Activated CD8-positive, alpha-beta memory T cell treated with anti-CD3 and anti-CD28 coated beads for 36 hours (primary cell): ENCODE measurements at regions not wholly inside any gene's neighbourhood (a gene's known extent, or its start where the extent isn't known, plus 50 kb on each side); places are given as distances from the start of the nearest gene placed in this dataset.

Experiments
- CTCF ChIA-PET: fragments of 350-600 bp; sonication (Branson Sonifier 250); formaldehyde crosslinking; loops from one replicate; lab custom pipeline; 2021; ENCODE audit warnings: antibody characterized with exemption; lab: Charles Lee
- POLR2A ChIA-PET: fragments of 350-600 bp; sonication (Branson Sonifier 250); formaldehyde crosslinking; loops from one replicate; lab custom pipeline; 2021; ENCODE audit warnings: antibody characterized with exemption; lab: Charles Lee

DNA sequence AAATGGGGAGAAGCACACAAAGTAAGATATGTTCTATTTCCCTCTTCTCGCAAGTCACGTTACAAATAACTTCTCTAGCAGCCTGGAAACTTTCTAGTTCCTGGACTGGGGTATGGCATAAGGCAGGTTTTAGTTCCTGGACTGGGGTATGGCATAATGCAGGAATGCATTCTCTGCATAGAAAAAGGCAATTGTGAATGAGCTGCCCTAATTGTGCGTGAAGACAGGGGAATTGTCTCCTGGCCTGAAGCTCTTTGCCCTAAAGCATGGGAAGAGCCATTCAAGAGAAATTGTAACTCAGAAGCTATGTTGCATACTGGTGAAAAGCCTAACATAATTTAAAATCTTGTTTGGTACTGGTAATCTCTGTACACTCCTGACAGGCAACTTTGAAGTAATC is 54.3 kb upstream of the CBLB start:
- POLR2A ChIA-PET = no interaction called here
- CTCF ChIA-PET = no interaction called here

DNA sequence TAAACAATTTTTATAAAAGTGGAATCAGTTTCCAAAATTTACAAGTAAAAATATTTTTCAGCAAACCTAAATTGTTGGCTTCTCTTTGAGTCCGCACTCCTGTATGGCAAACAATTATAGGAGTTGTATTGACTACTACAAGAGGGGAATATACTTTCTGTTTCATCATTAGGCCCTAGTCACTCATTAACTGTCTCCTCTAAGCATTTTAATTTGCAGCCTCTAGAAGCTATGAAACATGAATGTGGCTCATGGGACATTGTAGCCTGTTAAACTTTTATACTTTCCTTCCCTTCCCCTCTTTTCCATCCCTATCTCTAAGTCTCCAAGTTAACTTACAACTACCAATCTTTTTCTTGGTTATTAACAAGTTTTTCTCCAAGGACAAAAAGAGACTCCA is 58.9 kb upstream of the CBLB start:
- ChIA-PET POLR2A (no interaction called here), CTCF (no interaction called here)

DNA sequence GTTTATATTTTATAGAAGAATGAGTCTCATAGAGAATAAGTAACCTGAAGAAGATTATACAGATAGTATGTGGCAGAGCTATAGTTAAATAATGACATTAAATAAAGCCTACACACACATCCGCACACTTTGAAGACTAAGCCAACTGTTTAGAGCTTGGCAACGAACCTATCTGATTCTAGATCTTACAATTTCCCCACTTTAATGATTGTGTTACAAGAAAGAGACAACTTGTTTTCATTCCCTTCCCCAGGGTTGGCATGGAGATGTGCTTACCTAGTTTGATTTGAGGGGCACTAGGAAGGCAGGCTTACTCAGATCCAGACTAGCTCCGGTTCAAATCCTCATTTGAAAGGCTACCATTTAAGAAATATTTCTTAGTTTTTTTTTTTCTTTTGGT is 61.9 kb upstream of the CBLB start:
- CTCF ChIA-PET = no interaction called here
- POLR2A ChIA-PET = no interaction called here

DNA sequence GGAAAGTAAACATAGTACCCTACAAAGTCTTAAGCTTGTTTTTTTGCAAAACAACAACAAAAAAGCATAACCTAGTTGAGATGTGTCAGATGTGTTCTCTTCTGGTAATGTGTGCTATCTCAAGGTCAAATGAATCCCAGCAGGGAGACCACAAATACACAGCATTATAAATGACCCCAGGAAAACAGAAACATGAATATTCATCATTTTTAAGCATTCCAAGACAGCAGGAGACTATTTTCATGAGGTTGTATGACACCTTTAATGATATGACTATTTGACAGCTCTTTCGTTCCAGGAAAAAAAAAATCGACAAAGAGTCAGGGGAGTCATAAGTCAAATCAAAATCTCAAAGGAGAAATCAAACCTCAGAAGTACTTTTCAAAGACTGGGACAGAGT is 62.7 kb upstream of the CBLB start:
- POLR2A ChIA-PET = no interaction called here
- CTCF ChIA-PET = no interaction called here

DNA sequence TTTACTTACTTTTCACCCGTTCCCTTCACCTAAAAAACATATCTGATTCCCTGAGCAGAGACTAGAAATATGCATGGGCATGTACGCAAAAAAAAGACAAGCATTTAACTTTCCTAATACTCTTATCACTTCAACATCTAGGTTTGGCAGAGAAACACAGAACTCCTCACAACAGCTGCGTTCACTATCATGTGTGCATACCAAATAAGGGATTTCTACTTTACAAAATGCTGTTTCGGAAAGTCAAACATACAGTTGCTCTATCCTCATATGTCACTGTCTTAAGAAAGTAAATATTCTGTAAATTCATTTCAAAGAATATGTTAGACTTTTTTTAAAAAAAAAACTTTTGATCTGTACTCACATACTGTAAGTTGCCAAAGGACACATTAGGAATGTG is 65.1 kb upstream of the CBLB start:
- POLR2A ChIA-PET = no interaction called here
- CTCF ChIA-PET = no interaction called here

DNA sequence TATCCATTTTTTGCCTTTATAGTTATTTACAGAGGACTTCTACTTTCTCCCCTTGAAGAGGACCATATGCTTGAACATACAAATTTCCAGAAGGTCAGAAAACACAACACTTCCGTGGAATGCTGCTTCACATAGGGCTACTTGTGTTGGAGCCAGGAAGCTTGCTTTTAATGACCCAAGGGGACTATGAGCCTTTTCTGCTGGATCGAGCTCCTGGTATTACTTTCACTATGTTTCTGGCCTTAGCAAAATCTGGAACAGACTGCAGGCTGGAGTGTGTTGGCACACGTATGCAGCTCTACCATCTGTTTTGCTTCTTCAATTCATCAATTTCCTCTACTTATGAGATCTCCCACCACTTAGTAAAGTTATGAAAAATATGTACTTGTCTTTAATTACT is 69.3 kb upstream of the CBLB start:
- POLR2A ChIA-PET = no interaction called here
- CTCF ChIA-PET = no interaction called here

DNA sequence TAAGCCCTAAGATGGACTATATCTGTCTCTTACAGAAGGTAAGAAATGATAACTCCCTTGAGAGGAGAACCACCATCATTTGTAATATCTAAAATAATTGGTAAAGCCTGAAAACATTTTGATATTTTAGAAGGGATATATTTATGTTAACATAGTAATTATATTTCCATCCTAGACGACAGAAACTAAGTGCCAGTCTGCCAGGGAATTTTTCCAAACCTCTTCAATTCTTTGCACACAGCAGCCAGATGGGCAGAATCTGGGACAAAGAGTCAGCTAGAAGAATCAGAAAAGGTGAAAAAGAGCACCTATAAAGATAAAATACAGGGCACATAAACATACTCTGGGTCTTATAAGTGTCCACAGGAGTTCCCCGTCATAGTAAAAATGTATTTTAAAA is 70.0 kb upstream of the CBLB start:
- ChIA-PET CTCF (no interaction called here), POLR2A (no interaction called here)

DNA sequence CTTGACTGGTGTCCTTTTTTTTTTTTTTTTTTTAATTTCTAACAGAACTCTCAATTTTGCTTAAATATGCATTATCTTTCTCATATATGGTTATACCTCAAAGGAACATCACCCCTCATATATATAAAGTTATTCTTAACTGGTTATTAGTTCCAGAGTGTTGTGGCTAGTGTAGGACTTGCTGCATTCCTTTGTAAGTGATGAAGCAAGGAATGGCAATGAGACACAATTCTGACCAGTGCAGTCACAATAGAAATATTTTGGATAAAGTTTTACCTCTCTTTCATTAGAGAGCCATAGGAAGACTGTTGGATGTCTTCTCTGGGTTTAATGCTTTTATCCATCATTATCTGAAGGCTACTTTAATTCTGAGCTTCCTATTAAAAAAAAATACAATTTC is 75.5 kb upstream of the CBLB start:
- ChIA-PET POLR2A (no interaction called here), CTCF (no interaction called here)

DNA sequence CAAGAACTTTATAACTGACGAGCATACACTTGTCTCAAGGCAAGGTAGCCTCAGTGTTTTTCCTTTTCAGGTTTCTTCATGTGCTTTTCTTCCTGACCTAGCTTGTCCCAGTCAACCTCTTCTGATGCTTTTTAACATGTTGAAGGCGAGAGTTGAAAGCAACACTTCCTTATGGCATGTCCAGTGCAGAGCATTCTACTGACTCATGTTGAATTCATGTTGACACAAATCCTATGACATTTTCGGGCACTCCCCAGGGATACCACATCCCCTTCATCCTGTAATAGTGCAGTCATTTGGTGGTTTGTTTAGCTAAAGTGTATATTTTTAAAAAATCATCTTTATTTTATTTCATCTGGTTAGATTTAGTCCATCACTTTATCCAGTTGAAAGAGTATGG is 75.9 kb upstream of the CBLB start:
- ChIA-PET CTCF (no interaction called here), POLR2A (no interaction called here)

DNA sequence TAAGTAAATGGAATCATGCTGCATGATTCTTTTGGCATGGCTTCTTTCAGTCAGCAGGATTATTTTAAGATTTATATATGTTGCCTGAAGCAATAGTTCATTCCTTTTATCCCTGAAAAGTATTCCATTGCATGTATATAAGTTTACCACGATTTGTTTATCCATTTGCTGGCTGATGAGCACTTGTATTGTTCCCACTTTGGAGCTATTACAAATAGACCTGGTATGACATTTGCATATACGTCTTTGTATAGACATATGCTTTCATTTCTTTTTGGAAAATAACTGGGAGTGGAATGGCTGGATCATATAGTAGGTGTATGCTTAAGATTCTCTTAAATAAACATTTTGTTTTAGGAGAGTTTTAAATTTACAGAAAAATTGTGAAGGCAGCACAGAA is 79.3 kb upstream of the CBLB start:
- ChIA-PET POLR2A (no interaction called here), CTCF (no interaction called here)

DNA sequence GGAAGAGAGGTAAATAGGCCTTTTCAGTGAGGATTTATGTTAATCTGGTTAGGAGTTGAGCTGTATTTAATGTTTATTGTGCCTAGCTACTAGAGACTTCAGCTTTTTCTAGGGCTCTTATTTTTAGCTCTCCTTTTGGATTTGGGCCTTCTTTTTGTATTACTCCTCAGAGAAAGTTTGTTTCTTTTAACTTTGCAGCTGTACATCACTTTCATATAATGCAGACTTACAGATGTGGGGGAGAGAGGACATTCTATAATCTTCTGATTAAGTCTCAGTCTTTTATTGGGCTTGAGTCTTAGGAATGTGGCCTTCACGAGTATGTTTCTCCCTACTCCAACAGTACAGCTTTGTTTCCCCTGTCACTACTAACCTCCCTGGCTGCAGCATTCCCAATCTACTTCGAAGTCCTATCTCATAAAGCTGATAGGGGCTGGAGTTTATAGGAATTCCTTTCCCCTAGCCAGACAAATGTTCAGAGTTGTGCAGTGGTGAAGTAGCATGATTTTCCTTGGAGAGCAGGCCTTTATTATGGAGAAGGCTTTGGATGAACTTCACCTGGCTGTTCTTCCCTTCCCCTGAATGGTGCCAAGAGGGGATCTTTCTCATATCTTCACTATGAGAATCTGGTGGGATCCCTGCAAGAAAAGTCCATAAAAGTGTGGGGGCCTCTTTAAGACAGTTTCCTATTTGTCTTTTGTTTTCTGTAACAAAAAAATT is 82.2 kb upstream of the CBLB start:
- ChIA-PET CTCF (interaction anchor here (1.2 kb wide), 1 partner anchor 14 kb away, joined by 3 read pairs; no protein-coding TSS in a partner anchor), POLR2A (no interaction called here)

DNA sequence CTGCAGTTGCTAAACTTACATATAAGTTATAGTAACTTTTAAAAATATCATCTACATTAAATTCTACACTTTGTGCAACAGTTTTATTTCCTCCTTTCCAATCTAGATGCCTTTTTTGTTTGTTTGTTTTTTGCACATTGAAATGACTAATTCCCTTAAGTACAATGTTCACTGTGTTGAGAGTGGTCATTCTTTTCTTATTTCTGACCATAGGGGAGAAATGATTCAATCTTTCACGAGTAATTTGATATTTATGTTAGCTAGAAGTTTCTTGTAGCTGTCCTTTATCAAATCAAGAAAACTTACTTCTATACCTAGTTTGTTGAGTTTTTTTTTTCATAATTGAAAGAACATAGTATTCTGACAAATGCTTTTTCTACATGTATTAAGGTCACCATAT is 85.0 kb upstream of the CBLB start:
- CTCF ChIA-PET = no interaction called here

DNA sequence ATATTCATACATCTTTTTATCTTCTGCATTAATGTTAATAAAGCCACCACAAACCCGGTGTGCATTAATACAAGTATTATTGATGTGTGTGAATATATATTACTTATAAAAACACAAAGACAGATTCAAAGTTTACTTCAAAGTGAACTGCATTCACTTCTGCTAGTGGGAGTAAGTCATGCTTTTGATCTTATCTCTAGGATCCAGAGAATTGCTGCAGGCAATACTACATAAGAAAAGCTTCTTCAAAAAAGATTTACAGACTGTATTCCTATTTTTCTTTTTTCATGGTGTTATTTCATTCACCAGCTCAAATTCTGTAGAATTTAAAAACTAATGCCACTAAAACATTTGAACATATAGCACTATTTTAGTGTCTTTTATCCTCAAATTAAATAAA is 87.5 kb upstream of the CBLB start:
- ChIA-PET CTCF (no interaction called here), POLR2A (no interaction called here)

More for the DNA sequence above, 85.0 kb upstream of the CBLB start:
- POLR2A ChIA-PET = no interaction called here

DNA sequence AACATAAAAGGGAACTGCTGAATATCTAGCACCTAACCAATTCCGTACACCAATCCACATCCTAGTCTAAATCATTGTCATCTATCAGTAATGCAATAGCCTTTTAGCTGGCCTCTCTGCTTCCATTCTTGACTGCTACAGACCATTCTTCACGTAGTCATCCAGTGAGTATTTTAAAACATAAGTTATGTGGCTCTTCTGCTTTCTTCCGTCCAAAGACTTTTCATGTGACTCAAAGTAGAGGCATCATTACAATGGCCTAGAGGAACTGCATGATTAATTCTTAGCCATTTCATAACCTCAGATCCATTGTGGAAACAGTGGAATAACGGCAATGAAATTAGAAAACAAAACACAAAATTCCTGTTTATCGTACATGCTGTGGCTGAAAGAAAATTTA is 88.9 kb upstream of the CBLB start:
- POLR2A ChIA-PET = no interaction called here

DNA sequence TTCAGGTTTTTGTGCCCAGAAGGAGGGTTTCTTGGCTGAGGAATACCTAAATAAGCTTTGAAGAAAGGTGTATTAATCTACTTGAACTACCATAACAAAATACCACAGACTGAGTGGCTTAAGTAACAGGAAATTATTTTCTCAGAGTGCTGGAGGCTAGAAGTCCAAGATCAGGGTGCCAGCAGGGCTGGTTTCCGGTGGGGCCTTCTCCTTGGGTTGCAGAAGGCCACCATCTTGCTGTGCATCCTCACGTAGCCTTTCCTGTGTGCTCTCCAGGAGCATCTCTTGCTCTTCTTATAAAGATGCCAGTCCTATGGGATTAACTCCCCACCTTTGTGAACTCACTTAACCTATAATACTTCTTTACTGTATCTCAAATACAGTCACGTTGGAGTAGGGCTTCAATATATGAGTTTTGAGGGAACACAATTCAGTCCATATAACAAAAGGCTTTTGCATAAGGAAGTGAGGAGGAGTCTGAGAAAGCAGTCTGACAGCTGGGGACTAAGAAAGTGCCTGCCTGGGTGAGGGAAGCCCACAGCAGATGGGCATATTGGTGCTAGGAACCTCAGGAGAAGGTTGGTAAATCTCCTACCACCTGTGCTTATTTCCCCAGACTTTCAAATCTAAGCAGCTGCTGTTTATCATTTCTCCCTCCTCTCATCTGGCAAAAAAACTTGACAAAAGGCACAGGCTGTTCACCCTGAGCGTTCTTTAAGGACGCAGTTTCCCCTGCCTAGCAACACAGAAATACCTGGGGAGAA is 89.6 kb upstream of the CBLB start:
- CTCF ChIA-PET = interaction anchor here (1.0 kb wide), 1 partner anchor 9 kb away, joined by 3 read pairs; no protein-coding TSS in a partner anchor
- POLR2A ChIA-PET = no interaction called here

More for the DNA sequence above, 88.9 kb upstream of the CBLB start:
- CTCF ChIA-PET = interaction anchor here (1.0 kb wide), 1 partner anchor 10 kb away, joined by 3 read pairs; no protein-coding TSS in a partner anchor

DNA sequence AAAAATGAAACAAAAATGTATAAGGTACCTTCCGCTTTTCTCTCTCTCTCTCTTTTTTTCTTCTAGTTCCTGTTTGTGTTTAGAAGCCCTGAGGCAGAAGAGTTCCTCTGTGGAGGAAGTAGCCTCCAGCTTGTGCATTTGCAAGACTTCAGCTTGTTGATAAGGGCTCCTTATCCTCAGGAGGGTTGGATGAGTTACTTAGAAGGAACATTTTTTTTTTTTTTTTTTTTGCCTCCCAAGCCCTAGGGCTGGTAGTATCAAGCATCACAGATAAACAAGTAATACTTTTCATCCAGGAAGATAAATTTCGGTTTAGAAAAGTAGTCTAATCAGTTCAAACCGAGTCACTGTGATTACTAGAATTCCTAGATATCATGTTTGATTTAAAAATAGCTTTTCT is 91.0 kb upstream of the CBLB start:
- CTCF ChIA-PET = interaction anchor here (0.6 kb wide), 1 partner anchor 493 kb away, joined by 3 read pairs; no protein-coding TSS in a partner anchor

DNA sequence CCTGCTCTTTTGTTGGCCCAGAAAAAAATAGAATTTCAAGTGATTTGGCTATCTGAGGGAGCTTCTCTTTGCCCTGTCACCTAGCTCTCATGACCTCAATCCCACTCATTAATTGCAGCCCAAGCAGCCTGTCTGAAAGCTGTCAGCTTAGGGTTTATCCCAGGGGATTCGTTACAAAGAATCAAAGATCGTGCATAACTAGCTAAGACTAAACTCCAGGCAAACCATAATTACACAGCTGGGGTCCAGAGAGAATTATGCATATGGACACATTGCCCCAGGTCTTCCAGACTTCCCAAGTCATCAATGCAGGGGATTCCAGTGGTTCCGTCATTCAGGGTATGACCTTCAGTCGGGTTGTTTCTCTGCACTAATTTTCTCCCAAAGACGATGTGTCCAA is 91.6 kb upstream of the CBLB start:
- POLR2A ChIA-PET = no interaction called here
- CTCF ChIA-PET = no interaction called here

More for the DNA sequence above, 91.0 kb upstream of the CBLB start:
- POLR2A ChIA-PET = no interaction called here

DNA sequence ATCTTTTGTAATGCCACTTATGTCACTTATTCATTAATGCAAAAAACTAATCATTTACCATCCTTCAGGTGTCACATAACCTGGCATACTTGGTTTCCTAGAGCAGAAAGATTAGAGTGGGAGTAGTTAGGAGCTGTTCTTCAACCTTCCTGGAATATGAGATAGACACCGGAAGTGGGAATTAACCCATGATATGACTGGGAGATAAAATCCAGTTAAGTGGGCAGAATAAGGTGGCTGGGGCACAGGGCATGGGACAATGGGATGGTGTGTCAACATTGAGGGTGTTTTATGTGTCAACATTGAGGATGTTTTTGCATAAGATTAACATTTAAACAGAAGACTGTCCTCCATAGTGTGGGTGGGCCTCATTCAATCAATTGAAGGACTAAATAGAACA is 94.3 kb upstream of the CBLB start:
- ChIA-PET CTCF (no interaction called here), POLR2A (no interaction called here)

DNA sequence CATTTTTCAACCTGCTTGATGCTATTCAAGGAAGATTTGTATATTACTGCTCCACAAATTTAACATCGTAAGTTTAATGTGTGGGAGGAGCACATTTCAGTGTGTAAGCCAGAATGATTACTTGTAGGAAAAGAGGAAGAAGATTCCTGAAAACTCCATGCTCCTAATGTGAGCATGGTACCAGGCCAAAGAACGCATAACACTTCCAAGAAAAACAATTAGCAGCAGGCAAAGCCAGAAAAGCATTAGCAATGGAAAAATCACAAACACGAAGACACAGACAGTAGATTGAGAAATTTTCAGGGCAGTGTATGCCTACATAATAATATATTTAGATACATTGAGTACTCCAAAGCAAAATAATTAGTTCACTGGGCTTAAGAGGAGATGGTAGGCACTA is 96.6 kb upstream of the CBLB start:
- ChIA-PET POLR2A (no interaction called here), CTCF (interaction anchor here (1.1 kb wide), 1 partner anchor 14 kb away, joined by 3 read pairs; no protein-coding TSS in a partner anchor)

DNA sequence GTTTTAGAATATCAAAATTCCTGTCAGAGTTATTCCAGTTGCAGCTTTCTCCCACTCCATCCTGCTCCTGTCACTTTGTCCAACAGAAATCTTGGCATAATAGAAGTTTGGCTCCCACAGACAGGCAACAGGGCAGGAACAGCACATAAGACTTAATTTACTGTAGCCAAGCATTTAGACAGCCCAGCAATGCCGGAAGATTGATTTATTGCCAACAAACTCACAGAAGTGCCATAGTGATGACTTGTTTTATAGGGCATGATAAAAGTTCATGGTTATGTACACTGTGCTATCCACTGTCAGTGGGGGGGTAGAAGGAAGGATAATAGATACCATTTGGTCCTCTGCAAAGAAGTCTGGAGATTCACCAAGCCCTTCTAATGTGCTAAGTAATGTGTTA is 98.3 kb upstream of the CBLB start:
- ChIA-PET CTCF (no interaction called here), POLR2A (no interaction called here)

DNA sequence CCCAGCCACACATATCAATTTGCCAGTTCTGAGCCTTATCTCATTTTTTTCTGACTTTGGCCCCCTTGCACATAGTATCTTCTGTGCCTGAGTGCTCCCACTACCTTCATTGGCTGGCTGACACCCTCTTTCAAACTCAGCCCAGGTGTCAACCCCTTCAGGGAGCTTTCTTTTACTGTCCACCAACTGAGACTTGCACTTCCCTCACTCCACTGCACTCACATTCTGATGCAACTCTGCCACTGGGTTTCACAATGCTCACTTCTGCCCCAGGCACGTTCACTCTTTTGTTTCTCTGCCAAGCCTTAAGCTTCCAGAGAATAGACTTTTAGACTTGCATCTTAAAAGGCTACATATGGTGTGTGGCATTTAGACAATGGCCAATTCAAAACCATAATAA is 101.5 kb upstream of the CBLB start:
- ChIA-PET POLR2A (no interaction called here), CTCF (no interaction called here)
